Suprapubic skin (tissue), 4 donors: ENCODE measurements at regions not wholly inside any gene's neighbourhood (a gene's known extent, or its start where the extent isn't known, plus 50 kb on each side); places are given as distances from the start of the nearest gene placed in this dataset.

Experiments
- CTCF ChIP-seq, 2 donors: fragments of 200-600 bp in 1 of 2; fragments of 450-650 bp in 1 of 2; sonication (generic) in 1 of 2; IDR thresholded peaks; one replicate each; pipeline ENCODE4 v1.5.1; 2016 to 2019; ENCODE audit warnings: antibody characterized with exemption in 2 of 2, mild to moderate bottlenecking in 1 of 2, moderate library complexity in 1 of 2
- EP300 ChIP-seq: sonication (generic); formaldehyde crosslinking; IDR thresholded peaks from one replicate; pipeline ENCODE4 v1.6.1; 2017; ENCODE audit warnings: antibody characterized with exemption
- POLR2AphosphoS5 ChIP-seq, 3 donors: sonication (generic); formaldehyde crosslinking; IDR thresholded peaks; one replicate each; pipeline ENCODE4 v1.6.1; 2017; ENCODE audit warnings: antibody characterized with exemption in 3 of 3

- no peak for TF ChIP-seq CTCF (IDR thresholded peaks at IDR 0.05)
- TF ChIP-seq POLR2AphosphoS5 (IDR thresholded peaks at IDR 0.05), result no peak
- TF ChIP-seq EP300, result no peak
Measured at GRCh38 chr14:87387806-87388205, 605.2 kb downstream of the GALC start.
